GM12891 (cell line): ENCODE measurements at regions not wholly inside any gene's neighbourhood (a gene's known extent, or its start where the extent isn't known, plus 50 kb on each side); places are given as distances from the start of the nearest gene placed in this dataset.

Source experiments
- PAX5 ChIP-seq: IDR thresholded peaks from 2 replicates; pipeline ENCODE4 v1.6.1; 2011; ENCODE audit warnings: low read length, moderate library complexity, mild to moderate bottlenecking; ENCODE audit not compliant: insufficient read depth, severe bottlenecking
- POLR2A ChIP-seq: IDR thresholded peaks from 2 replicates; pipeline ENCODE4 v1.6.1; 2011; ENCODE audit warnings: low read depth, low read length, control low read depth
- POLR2AphosphoS5 ChIP-seq: IDR thresholded peaks from 2 replicates; pipeline ENCODE4 v1.6.1; 2011; ENCODE audit warnings: low read depth, low read length, control low read depth
- SPI1 ChIP-seq: IDR thresholded peaks from 2 replicates; pipeline ENCODE4 v1.6.1; 2011; ENCODE audit warnings: low read depth, low read length, control low read depth
- TAF1 ChIP-seq: IDR thresholded peaks from 2 replicates; pipeline ENCODE4 v1.6.1; 2011; ENCODE audit warnings: low read depth, low read length, control low read depth

- TF ChIP-seq POLR2A (no peak), POLR2AphosphoS5 (no peak), TAF1 (no peak), PAX5 (no peak), SPI1 (no peak)
These were observed 498.1 kb downstream of the TLE1 start for GRCh38 chr9:81191222-81191621.
